HG03066 (cell line): ENCODE measurements at regions not wholly inside any gene's neighbourhood (a gene's known extent, or its start where the extent isn't known, plus 50 kb on each side); places are given as distances from the start of the nearest gene placed in this dataset.

Source experiments
- ATAC-seq: cut with Tn5 transposase; IDR thresholded peaks from one replicate; pipeline ENCODE4 v1.9.1; 2021; ENCODE audit warnings: low read depth; ENCODE audit not compliant: unreplicated experiment

GRCh38 chr18:60753753-60754152, 381.2 kb upstream of the MC4R start:
- ATAC-seq = no peak

- ATAC-seq = no peak
These were observed 381.9 kb upstream of the MC4R start for GRCh38 chr18:60754413-60755009.

- no peak for ATAC-seq
These were observed 382.6 kb upstream of the MC4R start for GRCh38 chr18:60755134-60755533.

GRCh38 chr18:60775978-60776377, 403.4 kb upstream of the MC4R start:
- ATAC-seq = no peak

GRCh38 chr18:60784161-60784560, 411.6 kb upstream of the MC4R start:
- ATAC-seq = no peak

- no peak for ATAC-seq
These were observed 422.2 kb upstream of the MC4R start for GRCh38 chr18:60794802-60795201.

GRCh38 chr18:60804415-60804814, 431.8 kb upstream of the MC4R start:
- ATAC-seq = no peak

- ATAC-seq = no peak
These were observed 437.4 kb upstream of the MC4R start for GRCh38 chr18:60809937-60810336.

GRCh38 chr18:60812921-60813320, 440.3 kb upstream of the MC4R start:
- no peak for ATAC-seq

- ATAC-seq = no peak
These were observed 453.8 kb upstream of the MC4R start for GRCh38 chr18:60826346-60826745.

GRCh38 chr18:60831971-60832370, 459.4 kb upstream of the MC4R start:
- no peak for ATAC-seq

- ATAC-seq = no peak
These were observed 466.1 kb upstream of the MC4R start for GRCh38 chr18:60838677-60839076.

- ATAC-seq = no peak
These were observed 473.8 kb upstream of the MC4R start for GRCh38 chr18:60846396-60846795.

- ATAC-seq = no peak
These were observed 474.9 kb upstream of the MC4R start for GRCh38 chr18:60847517-60847916.

GRCh38 chr18:60861575-60861974, 471.7 kb upstream of the CDH20 start:
- ATAC-seq = no peak

GRCh38 chr18:60862988-60863387, 470.2 kb upstream of the CDH20 start:
- ATAC-seq = no peak

- no peak for ATAC-seq
These were observed 467.4 kb upstream of the CDH20 start for GRCh38 chr18:60865801-60866200.

GRCh38 chr18:60870261-60871153, 462.7 kb upstream of the CDH20 start:
- ATAC-seq = no peak

- ATAC-seq = no peak
These were observed 460.8 kb upstream of the CDH20 start for GRCh38 chr18:60872434-60872833.

- no peak for ATAC-seq
These were observed 459.5 kb upstream of the CDH20 start for GRCh38 chr18:60873708-60874107.

GRCh38 chr18:60875957-60876507, 457.2 kb upstream of the CDH20 start:
- ATAC-seq = no peak

GRCh38 chr18:60880184-60880583, 453.0 kb upstream of the CDH20 start:
- ATAC-seq = no peak
